OCI-LY3 (cell line): ENCODE measurements at regions not wholly inside any gene's neighbourhood (a gene's known extent, or its start where the extent isn't known, plus 50 kb on each side); places are given as distances from the start of the nearest gene placed in this dataset.

Experiments
- CTCF ChIP-seq: fragments of 200-600, 300-600 bp; sonication (generic); IDR thresholded peaks from 2 replicates; pipeline ENCODE4 v1.5.1; 2014; ENCODE audit warnings: antibody characterized with exemption, low read length, low read depth
- EZH2phosphoT487 ChIP-seq: fragments of 200-600 bp; shearing (Covaris generic); IDR thresholded peaks from 2 replicates; pipeline ENCODE4 v1.6.1; 2018; ENCODE audit warnings: antibody characterized with exemption, mixed run types, low read depth

DNA sequence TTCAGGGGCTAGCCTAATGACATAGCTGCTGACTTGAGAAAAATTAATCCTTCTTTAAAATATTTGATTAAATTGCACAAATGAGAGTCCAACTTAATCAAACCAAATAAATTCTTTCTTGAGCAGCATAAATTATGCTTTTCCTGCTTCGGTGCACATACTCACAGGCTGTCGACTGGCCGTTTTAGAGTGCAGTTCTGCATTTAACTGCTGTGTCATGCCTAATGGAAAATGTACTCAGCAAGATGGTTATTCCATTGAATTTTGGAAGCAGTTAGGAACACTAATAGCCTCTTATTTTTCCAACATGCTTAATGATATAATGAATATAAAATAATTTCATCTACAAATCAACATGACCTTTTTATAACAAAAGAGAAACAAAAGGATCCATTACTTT lies 266.1 kb upstream of the LRIG3 start:
- no peak for TF ChIP-seq CTCF
- TF ChIP-seq EZH2phosphoT487 = no peak
